ENCODE measurements at regions not wholly inside any gene's neighbourhood (a gene's known extent, or its start where the extent isn't known, plus 50 kb on each side); places are given as distances from the start of the nearest gene placed in this dataset.
"Not testable (repeated sequence)": the region's sequence is repeated elsewhere in the genome, so short reads cannot be mapped to it uniquely, and the experiment has no call there.

GRCh38 chr16:50486162-50486561 is 62.0 kb upstream of the NKD1 start:
- not testable (repeated sequence) for TF ChIP-seq CTCF, POLR2A (IDR thresholded peaks at IDR 0.05)
